OCI-LY3 (cell line): ENCODE measurements at regions not wholly inside any gene's neighbourhood (a gene's known extent, or its start where the extent isn't known, plus 50 kb on each side); places are given as distances from the start of the nearest gene placed in this dataset.

Experiments
- H2AFZ ChIP-seq: fragments of 200-600, 300-600 bp; shearing (Covaris generic); 2 replicates; pipeline ENCODE4 v1.6.0; 2014; ENCODE audit warnings: antibody characterized with exemption, low read depth, low read length
- H3K27ac ChIP-seq: fragments of 200-600, 300-600 bp; sonication (generic); 2 replicates; pipeline ENCODE4 v1.5.1; 2014; ENCODE audit warnings: mild to moderate bottlenecking, low read length, moderate library complexity, mixed read lengths
- H3K27me3 ChIP-seq: fragments of 200-600, 300-600 bp; sonication (generic); 2 replicates; pipeline ENCODE4 v1.6.1; 2014; ENCODE audit warnings: low read depth, low read length, mixed read lengths
- H3K36me3 ChIP-seq: fragments of 200-600, 300-600 bp; sonication (generic); replicated peaks from 2 replicates; pipeline ENCODE3; 2014; ENCODE audit warnings: low read depth, low read length, mixed read lengths
- H3K4me1 ChIP-seq: fragments of 300-600, 200-600 bp; sonication (generic); 2 replicates; pipeline ENCODE4 v1.6.1; 2014; ENCODE audit warnings: low read length, mixed read lengths
- H3K4me2 ChIP-seq: fragments of 200-600, 300-600 bp; sonication (generic); 2 replicates; pipeline ENCODE4 v1.6.1; 2014; ENCODE audit warnings: low read length, mixed read lengths
- H3K4me3 ChIP-seq: fragments of 300-600, 200-600 bp; sonication (generic); 2 replicates; pipeline ENCODE4 v1.5.1; 2014; ENCODE audit warnings: antibody characterized with exemption, mild to moderate bottlenecking, low read length, moderate library complexity
- H3K79me2 ChIP-seq: fragments of 300-600, 200-600 bp; shearing (Covaris generic); 2 replicates; pipeline ENCODE4 v1.6.1; 2014; ENCODE audit warnings: mild to moderate bottlenecking, low read length, mixed read lengths
- H3K9ac ChIP-seq: fragments of 300-600, 200-600 bp; shearing (Covaris generic); 2 replicates; pipeline ENCODE4 v1.6.0; 2014; ENCODE audit warnings: mild to moderate bottlenecking, low read length, moderate library complexity
- H3K9me3 ChIP-seq: fragments of 200-600, 300-600 bp; shearing (Covaris generic); 2 replicates; pipeline ENCODE4 v1.6.1; 2014; ENCODE audit warnings: low read length, mixed read lengths; ENCODE audit not compliant: insufficient read depth
- H4K20me1 ChIP-seq: fragments of 200-600, 300-600 bp; sonication (generic); 2 replicates; pipeline ENCODE4 v1.6.1; 2016; ENCODE audit warnings: low read length, mixed read lengths; ENCODE audit not compliant: insufficient read depth
- EZH2phosphoT487 ChIP-seq: fragments of 200-600 bp; shearing (Covaris generic); IDR thresholded peaks from 2 replicates; pipeline ENCODE4 v1.6.1; 2018; ENCODE audit warnings: antibody characterized with exemption, mixed run types, low read depth
- TF ChIP-seq, protein P1 (sequence below): fragments of 200-600, 300-600 bp; sonication (generic); IDR thresholded peaks from 2 replicates; pipeline ENCODE4 v1.5.1; 2014; ENCODE audit warnings: antibody characterized with exemption, low read length, low read depth

DNA sequence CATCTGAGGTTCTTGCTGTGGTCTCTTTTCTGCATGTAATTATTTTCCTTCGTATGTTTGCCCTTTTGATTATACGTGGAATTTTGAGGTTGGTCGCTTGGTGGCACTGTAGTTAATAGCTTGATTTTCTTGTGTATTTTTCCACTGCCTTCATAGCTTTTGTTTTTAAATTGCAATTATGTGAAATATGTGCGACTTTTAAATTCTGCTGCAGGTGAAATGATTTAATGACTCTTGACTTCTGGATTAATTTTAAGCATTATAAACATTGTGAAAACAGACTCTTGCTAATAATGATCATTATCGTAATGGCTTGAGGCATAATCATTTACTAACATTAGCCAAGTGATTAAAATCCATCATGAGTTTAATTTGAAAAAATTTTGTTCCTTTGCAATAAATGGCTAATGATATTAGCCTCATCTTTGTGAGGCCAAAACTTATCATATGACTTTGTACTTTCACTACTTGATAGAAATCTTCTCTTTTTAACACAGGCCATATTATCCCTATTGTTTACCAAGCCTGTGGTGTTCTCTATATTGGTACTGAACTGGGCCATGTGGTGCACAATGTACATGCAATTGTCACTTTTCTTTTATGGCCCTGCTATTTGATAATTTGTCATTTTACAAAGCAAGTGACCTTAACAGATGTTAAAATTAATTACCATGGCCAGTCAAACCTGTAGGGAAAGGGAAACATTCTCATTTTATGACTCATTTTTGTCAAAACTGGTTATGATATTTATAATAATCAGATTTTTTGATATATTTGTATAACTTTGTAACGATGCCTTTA is 62.8 kb upstream of the NEUROD1 start:
- Histone ChIP-seq H3K27me3 (no peaks in the 10 kb centered on the region), H3K9me3 (no peaks in the 10 kb centered on the region), H2AFZ (no peak overlapping the region), H3K4me1 (peaks cover 12% of the 10 kb centered on the region), H3K4me2 (peak overlapping the region; percentile 12), H3K9ac (no peak overlapping the region), H3K27ac (no peak overlapping the region), H4K20me1 (no peaks in the 10 kb centered on the region), H3K36me3 (no peaks in the 10 kb centered on the region), H3K4me3 (no peak overlapping the region), H3K79me2 (no peaks in the 10 kb centered on the region)
- TF ChIP-seq, protein P1, sequence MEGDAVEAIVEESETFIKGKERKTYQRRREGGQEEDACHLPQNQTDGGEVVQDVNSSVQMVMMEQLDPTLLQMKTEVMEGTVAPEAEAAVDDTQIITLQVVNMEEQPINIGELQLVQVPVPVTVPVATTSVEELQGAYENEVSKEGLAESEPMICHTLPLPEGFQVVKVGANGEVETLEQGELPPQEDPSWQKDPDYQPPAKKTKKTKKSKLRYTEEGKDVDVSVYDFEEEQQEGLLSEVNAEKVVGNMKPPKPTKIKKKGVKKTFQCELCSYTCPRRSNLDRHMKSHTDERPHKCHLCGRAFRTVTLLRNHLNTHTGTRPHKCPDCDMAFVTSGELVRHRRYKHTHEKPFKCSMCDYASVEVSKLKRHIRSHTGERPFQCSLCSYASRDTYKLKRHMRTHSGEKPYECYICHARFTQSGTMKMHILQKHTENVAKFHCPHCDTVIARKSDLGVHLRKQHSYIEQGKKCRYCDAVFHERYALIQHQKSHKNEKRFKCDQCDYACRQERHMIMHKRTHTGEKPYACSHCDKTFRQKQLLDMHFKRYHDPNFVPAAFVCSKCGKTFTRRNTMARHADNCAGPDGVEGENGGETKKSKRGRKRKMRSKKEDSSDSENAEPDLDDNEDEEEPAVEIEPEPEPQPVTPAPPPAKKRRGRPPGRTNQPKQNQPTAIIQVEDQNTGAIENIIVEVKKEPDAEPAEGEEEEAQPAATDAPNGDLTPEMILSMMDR, result peak; percentile 90
- TF ChIP-seq EZH2phosphoT487, result no peak

DNA sequence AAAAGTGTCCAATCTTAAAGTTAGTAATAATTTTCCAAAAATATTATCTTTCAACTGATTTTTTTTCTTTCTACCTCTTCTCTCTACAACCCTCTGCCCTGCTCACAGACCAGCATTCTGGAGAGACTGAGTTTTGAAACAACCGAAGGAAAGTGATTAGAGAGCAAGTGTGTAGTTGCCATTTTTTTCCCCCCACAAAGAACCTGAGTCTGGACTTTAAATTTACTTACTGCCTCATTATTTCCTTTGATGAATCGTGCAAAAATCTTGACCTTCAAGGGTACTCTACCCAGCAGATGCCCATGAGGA is 63.4 kb upstream of the NEUROD1 start:
- peaks cover 12% of the 10 kb centered on the region for H3K4me1 ChIP-seq
- H3K9me3 ChIP-seq, result no peaks in the 10 kb centered on the region
- H3K79me2 ChIP-seq, result no peaks in the 10 kb centered on the region
- no peak overlapping the region for H3K27ac ChIP-seq
- H3K4me3 ChIP-seq, result no peak overlapping the region
- no peak overlapping the region for H3K4me2 ChIP-seq
- H4K20me1 ChIP-seq, result no peaks in the 10 kb centered on the region
- no peak for TF ChIP-seq EZH2phosphoT487
- TF ChIP-seq, protein P1, result no peak
- no peaks in the 10 kb centered on the region for H3K27me3 ChIP-seq
- no peaks in the 10 kb centered on the region for H3K36me3 ChIP-seq
- no peak overlapping the region for H3K9ac ChIP-seq
- no peak overlapping the region for H2AFZ ChIP-seq

DNA sequence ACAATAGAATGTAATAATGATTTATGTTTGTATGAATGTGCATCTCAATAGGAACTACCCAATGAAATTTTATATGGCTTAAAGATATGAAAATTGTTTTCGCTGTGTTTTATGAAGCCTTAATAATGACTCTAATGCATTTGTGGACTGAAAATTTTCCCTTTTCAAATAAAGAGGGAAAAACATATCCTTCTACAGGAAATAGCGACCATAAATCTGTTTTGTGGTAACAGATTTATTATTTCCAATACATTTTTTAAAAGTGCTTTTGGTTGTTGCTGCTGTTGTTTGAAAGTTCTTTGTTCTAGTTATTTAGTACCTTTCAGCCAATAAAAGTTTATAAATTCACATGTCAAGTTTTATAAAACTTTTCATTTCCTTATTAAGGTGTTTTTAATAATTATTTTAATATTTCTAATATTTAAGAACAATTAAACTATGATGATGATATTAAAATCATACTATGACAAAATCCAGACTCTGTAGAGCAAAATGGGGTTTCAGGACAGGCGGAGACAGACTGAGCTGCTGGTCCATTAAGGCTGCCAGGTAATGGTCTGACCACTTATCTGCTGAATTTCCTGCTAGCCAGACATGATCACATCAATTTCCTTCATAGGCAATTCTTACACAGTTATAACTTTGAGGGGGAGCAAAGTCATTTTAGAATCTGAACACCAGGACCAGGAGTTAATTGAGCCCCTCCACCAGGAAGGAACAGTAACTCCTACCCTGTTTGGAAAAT is 65.7 kb upstream of the NEUROD1 start:
- Histone ChIP-seq H3K79me2 (no peaks in the 10 kb centered on the region), H3K27ac (no peak overlapping the region), H3K9ac (no peak overlapping the region), H3K4me2 (no peak overlapping the region), H3K36me3 (no peaks in the 10 kb centered on the region), H2AFZ (no peak overlapping the region), H3K9me3 (no peaks in the 10 kb centered on the region), H3K27me3 (no peaks in the 10 kb centered on the region), H4K20me1 (no peaks in the 10 kb centered on the region), H3K4me3 (no peak overlapping the region), H3K4me1 (peaks cover 12% of the 10 kb centered on the region)
- TF ChIP-seq, protein P1, result no peak
- no peak for TF ChIP-seq EZH2phosphoT487

DNA sequence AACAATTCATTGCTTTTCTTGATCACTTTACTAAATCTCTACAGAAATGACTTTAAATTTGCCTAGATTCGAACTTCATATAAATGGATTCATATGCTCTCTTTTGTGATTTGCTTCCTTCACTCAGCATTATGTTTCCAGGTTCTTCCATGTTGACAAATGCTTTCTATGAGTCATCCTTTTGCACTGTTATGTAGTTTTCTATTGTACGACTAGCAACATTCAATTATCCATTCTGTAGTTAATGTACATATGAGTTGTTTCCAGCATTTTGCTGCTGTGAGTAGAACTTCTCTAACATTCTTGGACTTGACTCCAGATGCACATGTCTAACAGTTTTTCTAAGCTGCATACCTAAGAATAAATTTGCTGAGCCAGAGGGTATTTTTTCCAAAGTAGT is 66.5 kb upstream of the NEUROD1 start:
- H3K4me1 ChIP-seq, result peaks cover 12% of the 10 kb centered on the region
- H3K27ac ChIP-seq, result no peak overlapping the region
- no peaks in the 10 kb centered on the region for H3K9me3 ChIP-seq
- no peaks in the 10 kb centered on the region for H3K27me3 ChIP-seq
- H2AFZ ChIP-seq, result no peak overlapping the region
- no peaks in the 10 kb centered on the region for H3K79me2 ChIP-seq
- no peaks in the 10 kb centered on the region for H3K36me3 ChIP-seq
- no peak overlapping the region for H3K4me2 ChIP-seq
- no peak overlapping the region for H3K4me3 ChIP-seq
- TF ChIP-seq EZH2phosphoT487, result no peak
- TF ChIP-seq, protein P1, result no peak
- no peak overlapping the region for H3K9ac ChIP-seq
- H4K20me1 ChIP-seq, result no peaks in the 10 kb centered on the region
